GM18907 (cell line): ENCODE measurements at regions not wholly inside any gene's neighbourhood (a gene's known extent, or its start where the extent isn't known, plus 50 kb on each side); places are given as distances from the start of the nearest gene placed in this dataset.

Source experiments
- ATAC-seq: cut with Tn5 transposase; IDR thresholded peaks from one replicate; pipeline ENCODE4 v1.9.1; 2021; ENCODE audit warnings: mild to moderate bottlenecking, moderate library complexity; ENCODE audit not compliant: unreplicated experiment

GRCh38 chr10:92790440-92790839 lies 57.9 kb upstream of the EXOC6 start:
- ATAC-seq: no peak

DNA sequence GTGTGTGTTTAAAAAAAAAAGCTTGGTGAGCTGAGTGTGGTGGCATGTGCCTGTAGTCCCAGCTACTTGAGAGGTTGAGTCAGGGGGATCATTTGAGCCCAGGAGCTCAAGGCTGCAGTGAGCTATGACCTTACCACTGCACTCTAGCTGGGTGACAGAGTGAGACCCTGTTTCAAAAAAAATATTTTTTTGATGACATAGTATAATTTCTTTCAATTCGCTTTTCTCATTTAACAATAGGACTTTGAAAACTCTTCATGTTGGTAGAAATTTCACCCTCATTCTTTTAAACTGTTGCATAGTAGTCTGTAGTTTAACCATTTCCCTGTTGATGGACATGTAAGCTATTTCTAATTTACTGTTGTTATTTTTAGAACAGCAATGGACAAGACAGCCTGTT lies 55.7 kb upstream of the EXOC6 start:
- no peak for ATAC-seq
